ENCODE measurements at regions not wholly inside any gene's neighbourhood (a gene's known extent, or its start where the extent isn't known, plus 50 kb on each side); places are given as distances from the start of the nearest gene placed in this dataset.

GRCh38 chr6:140736231-140736630 is 1361.8 kb upstream of the CITED2 start:
- TF ChIP-seq POLR2A (IDR thresholded peaks at IDR 0.05) = no peak
- TF ChIP-seq CTCF (IDR thresholded peaks at IDR 0.05 in 4 of 5, conservative IDR thresholded peaks at IDR 0.05 in 1 of 5) = no peak
